Stimulated activated CD4-positive, alpha-beta T cell treated with anti-CD3 and anti-CD28 coated beads, Interleukin-15, amount 100 ng/mL, for 24 hours (primary cell): ENCODE measurements at regions not wholly inside any gene's neighbourhood (a gene's known extent, or its start where the extent isn't known, plus 50 kb on each side); places are given as distances from the start of the nearest gene placed in this dataset.

ENCODE experiments used
- DNase-seq: peaks from one replicate; pipeline ENCODE4 v3.0.0-alpha.2; 2020

DNA sequence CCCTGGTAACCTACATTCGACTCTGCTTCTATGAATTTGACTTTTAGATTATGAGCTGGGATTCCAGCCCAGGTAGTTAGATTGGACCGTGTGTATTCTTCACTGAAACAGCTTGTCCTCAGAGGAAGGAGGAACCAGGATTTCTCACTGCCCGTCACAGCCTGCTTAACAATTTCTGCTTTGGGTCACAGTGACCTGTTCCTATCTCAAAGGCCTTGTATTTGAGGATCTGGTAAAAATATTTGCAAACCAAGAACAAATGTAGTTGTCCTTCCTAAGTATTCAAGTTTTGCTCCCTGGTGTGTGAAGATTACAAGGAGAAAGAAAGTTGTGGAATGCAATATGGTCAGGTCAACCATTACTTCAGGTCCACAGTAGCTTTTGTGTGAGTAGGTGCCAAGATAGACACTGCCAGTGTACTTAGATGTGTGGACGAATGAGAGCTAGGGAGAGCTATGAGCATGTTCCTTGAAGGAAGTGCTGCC lies 55.1 kb downstream of the KIF4B start:
- DNase-seq: no peak

DNA sequence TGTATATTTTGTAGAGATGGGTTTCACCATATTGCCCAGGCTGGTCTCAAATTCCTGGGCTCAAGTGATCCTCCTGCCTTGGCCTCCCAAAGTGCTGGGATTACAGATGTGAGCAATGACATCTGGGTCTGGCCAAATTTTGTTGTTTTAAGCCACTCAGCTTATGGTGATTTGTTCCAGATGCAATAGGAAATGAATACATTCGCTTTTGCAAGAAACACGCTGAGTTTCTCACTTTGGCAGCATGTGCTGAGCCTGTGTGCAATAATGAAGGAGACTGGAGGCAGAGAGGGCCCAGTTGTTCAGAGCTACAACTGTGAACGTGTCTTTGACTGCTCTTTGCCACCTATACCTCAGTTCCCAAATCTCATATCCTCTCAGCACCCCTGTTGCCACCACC lies 56.4 kb downstream of the KIF4B start:
- no peak for DNase-seq

DNA sequence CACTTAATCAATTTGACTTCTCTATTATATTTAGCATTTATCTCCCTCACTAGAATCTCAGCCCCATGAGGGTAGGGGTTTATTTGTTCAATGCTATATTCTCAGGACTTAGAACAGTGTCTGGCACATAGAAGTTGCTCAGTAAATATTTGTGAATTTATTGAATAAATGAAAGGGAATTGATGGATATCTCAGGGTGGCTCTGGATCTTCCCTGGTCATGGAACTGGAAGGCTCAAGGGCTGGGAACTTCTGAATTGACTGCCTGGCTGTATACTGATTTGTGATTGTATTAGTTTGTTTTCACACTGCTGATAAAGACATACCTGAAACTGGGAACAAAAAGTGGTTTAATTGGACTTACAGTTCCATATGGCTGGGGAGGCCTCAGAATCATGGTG lies 57.2 kb downstream of the KIF4B start:
- no peak for DNase-seq

DNA sequence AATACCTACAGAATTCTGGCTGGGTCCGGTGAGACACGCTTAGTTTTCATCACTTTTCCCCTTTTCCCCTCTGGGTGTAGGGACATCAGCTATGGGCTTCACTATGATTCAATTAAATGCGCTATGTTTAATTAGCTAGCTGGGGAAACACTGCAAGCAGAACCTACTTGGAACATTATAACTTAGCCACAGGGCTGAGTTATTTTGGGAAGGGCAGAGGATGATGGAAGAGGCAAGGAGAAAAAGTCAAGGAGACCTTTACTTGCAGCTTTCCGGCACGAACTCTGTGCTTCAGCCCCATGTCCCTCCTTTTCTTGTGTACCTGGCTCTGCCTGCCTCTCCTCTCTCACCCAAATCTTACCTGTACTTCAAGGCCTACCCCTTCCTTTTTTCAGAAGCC lies 62.8 kb downstream of the KIF4B start:
- DNase-seq: no peak

DNA sequence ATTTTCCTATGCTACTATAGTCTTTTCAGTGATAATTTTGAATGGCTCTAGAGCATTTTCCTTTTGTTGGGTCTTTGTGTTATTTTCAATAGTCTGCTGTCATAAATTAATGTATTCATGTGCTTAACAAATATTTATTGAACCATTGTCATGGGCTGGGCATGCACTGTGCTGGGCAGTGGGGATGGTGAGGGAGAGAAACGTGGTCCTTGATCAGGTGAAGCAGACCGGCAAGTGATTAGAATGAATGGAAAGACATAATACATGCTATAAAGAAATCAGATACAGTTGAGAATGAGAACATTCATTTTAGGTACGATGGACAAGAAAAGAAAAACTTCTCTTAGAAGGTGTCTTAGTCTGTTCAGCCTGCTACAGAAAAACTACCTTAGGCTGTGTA lies 66.1 kb downstream of the KIF4B start:
- no peak for DNase-seq

DNA sequence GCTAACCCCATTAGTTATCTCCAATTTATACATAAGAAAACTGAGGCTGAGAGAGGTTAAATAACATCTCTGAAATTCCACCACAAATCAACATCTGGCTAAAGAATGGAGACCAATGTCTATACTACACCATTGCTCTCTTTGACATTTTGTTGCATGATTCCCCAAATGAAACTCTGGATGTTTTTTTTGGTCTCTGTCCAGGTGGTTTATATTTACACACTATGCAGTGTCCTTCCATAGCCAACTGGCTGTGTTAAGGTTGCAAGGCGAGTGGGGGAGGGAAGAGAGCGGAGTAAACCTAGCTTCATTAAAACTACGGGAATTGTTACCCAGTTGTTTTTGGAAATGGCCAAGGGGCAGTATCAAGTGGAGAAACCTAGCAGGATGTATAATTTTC lies 67.2 kb downstream of the KIF4B start:
- DNase-seq: no peak

DNA sequence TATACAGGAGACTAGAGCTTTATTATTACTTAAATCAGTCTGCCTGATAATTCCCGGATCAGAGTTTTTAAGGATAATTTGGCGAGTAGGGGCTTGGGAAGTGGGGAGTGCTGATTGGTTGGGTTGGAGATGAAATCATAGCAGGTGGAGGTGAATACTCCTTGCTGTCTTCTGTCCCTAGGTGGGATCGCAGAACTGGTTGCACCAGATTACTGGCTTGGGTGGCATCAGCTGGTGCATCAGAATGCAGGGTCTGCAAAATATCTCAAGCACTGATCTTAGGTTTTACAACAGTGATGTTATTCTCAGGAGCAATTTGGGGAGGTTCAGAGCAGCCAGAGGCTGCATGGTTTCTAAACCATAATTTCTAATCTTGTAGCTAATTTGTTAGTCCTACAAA lies 68.1 kb downstream of the KIF4B start:
- no peak for DNase-seq

DNA sequence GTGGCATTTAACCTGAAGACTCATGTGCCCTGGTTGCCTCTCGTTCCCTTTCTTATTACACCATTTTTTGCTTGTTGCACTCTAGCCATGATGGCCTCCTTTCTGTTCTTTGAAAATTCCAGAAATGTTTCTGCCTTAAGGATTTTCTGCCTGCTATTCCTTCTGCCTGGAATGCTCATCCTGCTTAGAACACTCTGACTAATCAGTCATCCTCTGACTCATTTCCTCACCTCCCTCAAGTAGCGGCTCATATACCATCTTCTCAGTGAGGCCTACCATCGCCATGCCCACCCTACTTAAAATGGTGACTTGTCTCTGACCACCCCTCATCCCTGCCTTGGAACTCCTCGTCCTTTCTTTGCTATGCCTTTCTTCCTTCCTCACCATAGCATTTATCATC lies 68.8 kb downstream of the KIF4B start:
- DNase-seq: no peak

DNA sequence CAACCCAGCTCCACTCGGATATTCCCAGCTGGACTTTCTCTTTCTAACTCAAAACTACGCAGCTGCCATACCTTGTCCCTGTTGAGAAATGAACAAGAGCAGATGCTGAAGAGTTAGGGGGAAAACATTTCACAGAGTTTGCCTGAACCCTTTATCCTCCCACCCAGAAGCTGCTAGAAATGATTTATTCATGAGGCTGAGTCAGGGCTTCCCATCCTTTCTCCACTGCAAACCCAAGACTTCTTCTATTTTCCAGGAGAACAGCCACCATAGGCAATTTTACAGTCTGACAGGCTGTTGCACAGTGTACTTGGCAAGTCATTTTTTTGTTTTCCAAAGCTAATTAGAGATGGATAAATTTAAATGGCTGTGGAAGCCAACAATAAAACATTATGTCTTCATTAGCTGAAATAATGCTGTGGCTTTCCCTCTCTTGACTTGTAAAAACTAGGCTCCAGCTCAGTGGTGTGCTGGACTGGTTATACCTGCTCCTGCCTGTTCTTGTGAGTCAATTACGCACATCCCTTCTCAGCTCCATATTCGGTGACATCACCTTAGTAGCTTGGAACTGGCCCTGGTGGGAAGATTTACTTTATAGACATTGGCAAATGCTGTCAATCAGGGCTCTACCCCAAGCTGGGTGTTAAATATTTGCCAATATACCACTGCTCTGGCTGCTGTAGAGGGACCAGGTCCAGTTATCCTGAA lies 71.9 kb downstream of the KIF4B start:
- no peak for DNase-seq

DNA sequence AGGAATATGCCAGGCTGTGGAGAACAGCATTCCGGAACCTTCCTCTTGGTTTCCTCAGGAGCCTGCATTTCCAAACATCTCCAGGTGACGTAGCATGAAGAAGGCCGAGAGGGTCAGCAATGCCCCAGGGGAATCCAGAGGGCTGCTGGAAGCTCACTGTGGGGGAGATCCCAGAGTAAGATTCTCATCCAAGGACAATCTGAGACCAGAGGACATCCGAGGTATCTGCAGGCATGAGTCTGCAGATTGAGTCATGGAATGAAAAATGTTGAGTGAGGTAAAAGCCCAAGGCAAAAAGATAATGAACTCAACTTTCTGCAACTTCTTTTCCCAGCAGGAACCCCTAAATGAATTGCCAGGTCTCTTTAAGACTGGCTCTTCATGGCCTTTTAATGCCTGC lies 73.5 kb downstream of the KIF4B start:
- no peak for DNase-seq

DNA sequence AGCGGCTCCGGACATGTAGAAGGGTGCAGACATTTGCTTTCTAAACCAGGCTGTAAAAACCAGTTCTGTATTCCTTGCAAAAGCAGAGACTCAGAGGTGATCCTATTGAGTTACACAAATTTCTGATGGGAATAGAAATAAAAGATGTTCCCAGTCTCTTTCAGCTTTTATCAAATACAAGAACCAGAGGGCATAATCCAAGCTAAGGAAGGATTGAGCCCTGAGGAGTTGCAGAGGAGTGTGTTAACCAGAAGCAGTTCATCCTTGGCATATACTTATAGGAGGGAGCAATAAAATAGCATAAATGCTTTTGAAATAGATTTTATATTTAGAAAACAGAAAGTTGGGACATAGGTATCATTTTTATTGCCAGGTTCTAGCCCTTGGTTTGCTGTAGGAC lies 75.3 kb downstream of the KIF4B start:
- DNase-seq: no peak

DNA sequence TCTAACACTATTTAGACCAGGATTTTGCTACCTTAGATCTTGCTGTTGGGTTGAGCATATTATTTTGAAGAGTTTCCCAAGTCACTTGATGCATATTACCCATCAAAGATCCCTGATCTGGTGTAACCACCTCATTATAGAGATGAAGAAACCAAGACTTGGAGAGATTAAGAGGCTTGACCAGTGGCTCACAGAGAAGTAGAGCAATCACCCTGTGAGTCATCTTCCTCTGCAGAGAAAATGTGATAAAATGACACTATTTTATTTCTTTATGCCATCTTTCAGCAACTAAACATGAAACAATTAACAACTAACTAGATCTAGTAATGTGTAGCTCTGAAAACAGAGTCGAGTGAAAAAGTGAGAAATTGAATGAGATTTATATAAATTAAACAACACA lies 76.1 kb downstream of the KIF4B start:
- no peak for DNase-seq

DNA sequence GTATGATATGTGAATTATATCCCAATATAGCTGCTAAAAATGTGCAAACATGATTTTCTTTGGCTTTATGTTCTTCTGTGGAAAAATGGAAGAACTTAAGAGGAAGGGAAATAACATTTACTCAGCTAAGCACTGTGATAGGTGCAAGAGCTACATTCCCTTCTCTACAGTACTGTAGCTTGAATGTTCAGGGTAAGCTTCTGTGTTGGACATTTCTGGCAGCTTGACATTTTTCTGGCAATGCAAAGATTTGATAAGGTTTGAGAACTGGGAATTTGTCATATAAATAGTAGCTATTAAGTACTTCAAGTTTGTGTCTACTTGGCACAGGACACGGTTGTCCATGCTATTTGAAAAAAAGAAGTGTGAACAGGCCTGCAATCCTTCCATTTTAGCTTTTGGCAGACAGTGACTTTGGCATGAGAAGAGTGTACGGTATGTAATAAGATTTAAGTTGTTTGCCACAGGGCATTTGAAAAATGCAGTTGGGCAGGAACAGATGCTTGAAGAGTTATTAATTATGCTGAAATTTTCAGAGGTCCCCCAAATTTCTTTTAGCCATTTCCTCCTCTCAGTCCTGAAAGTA lies 77.6 kb downstream of the KIF4B start:
- no peak for DNase-seq

DNA sequence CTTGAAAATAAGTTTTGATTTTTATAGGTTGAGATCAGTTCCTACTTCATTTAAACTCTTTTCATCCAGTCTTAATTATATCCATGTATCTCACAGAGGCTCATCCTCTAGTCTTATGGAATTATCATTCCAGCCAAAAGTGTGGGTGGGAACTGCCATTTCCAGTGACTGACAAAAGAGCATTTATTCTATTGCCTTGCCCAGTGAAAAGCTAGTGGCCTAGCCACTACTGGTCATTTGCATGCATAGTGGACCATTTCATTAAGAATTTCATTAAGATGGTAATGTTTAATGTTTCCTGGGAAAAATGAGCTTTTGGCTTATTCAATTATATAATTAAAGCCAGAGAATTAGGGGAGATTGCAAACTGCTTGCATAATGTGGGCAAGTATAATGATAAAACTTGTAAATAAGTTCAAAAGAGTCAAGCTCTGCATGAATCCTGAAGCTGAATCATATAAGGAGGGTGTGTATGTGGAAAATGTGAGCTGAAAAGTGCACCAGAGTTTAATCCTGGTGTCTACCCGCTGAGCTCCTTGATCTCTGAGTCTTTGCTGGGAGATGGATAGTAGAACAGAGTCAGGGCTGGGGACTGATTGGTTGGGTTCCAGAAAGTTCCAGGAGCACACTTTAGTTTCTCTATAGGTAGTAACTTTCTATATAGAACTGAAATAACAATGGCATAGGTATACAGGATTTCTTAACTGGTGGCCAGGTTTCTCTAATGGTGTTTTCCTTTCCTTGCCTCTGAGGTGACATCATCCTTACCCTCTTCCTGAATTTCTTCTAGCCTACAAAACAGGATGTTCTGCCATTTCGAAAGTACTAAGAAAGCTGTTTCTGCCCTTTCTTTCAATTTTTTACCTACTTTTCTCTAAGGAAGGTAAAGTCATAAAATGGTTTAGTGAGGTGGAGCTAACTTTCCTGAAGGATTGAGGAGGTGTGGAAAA lies 78.5 kb downstream of the KIF4B start:
- DNase-seq: no peak

DNA sequence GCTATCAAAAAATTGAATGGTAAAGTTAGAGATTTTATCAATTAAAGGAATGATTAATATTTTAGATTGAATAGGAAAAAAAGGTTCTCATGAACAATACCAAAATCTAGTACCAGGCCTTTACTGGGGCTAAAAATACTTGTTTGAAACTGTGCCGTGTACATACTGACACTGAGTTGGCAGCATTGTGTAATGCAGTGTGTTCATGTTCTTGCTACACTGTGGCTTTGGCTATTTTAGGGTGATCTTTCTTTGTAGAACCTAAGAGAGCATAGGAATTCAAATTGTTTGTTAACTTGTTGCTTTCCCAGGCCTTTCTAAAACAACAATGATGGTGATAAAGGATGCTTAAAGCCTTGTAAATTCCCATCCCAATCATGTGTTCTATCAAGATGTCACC lies 80.9 kb downstream of the KIF4B start:
- no peak for DNase-seq

DNA sequence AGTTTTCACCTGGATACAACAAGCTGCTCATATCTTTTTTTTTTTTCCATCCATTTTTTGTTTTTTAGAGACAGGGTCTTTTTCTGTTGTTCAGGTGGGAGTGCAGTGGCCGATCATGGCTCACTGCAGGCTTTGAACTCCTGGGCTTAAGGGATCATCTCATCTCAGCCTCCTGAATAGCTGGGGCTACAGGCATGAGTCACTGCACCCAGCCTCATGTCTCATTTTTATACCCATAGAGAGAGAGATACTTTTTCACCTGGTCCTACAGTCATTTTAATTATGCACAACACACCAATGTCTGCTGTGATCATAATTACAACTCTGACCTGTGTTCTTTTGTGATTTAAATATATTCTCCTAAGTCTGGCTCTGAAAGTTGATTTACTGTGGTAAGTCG lies 84.4 kb downstream of the KIF4B start:
- no peak for DNase-seq

DNA sequence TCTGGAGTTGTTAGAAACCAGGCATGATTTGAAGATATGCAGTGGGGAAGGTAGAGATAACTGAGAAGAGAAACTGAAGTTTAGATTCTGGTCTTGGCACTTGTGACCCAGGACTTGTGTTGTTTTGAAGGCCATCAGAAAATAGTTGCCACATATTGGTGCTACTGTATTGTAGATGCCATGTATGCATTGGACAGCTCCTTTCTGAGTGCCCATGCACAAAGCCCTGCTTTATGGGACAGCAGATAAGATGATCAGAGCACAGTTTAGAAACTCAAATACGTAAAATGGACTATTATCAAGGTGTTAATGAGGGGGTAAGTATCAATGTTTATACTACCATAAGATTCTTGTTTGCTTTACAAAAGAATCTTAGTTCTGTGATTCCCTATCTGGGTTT lies 84.9 kb downstream of the KIF4B start:
- DNase-seq: no peak

DNA sequence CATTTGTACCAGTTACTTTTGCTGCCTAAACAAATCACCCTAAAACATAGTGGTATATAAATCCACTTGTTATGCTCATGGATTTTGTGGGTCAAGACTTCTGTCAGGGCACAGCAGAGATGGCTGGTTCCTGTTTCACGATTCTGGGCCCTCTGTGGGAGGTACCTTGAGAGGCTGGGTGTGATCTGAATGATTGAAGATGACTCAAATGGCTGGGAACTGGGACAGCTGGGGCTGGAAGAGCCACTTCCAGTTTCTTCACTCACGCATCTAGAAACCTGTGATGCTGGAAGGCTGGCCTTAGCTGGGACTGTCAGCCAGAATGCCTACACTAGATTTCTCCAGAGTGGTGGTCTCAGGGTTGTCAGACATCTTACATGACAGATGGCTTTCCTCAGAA lies 88.1 kb downstream of the KIF4B start:
- DNase-seq: no peak

DNA sequence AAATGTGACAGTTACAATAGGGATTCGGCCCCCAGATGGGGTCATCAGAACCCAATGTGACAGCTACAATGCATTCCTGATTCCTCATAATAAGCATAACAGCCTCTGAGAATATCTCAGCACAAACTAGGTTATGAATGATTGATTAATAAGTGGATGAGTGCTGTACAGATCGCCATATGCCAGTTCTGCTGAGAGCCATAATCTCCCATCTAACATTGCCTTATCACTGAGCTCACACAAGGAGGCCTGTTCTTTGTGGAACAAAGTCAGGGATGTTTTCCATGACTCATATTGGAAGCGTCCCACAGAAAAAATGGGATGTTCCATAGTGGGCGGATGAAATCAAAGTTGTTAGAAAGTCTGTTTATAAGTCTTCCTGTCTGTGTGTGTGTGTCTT lies 89.6 kb downstream of the KIF4B start:
- no peak for DNase-seq

DNA sequence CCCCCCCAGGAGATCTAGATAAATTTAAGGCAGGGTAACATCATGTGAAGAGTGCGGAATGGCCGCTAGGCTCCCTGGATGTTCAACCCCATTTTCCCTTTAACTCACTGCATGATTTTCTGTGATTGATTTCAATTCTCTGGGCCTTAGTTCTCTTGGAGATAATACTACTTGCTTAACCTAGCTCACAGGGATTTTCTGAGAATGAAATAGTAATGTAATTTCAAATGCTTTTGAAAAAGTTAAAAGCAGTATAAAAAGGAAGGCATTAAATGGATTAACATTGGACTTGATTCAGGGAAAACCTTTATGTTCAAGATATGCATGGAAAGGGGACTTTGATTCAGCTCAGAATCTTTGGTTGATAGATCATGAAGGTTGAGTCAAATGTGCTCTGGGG lies 90.9 kb downstream of the KIF4B start:
- DNase-seq: no peak

DNA sequence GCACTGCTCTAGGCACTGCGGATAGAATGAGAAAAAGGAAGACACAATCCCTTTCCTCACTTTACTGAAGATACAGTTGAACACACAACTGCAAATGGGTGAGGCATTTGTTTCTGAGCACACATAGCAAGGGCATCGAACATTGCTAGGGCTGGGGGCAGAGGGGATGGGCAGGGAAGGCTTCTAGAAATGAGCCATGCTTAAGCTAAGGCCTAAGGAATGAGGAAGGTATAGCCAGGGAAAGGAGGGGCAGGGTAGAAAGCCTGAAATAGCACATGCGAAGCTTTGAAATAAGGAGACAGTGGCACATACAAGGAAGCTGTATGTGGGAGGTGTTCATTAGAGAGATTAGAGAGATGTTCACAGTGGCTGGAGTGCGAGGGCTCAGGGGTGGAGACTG lies 92.7 kb downstream of the KIF4B start:
- DNase-seq: no peak

DNA sequence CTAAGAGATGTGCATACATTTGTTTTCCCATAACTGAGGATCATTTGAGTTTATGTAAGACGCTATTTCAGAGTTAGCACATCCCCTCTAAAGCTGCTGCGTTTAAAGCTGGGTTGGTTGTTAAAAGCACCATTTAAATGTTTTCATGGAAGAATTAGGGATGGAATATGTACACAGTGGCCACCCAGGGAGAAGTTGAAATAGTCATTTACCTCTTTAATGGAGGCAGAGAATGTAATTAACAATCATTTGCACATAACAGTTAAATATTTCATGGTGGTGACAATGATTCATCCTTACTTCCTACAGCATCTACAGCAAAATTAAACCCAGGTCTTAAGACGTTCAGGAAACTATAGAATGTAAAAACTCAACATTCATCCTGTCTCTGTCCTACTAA lies 100.3 kb downstream of the KIF4B start:
- DNase-seq: no peak

DNA sequence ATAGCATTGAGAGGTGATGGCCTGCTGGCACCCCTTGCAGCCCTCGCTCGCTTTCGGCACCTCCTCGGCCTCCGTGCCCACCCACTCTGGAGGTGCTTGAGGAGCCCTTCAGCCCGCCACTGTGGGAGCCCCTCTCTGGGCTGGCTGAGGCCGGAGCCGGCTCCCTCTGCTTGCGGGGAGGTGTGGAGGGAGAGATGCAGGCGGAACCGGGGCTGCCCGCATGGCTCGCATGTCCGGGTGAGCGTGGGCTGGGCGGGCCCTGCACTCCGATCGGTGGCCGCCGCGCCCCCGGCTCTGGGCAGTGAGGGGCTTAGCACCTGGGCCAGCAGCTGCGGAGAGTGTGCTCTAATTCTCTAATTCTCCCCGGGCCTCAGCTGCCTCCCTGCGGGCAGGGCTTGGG lies 101.1 kb downstream of the KIF4B start:
- no peak for DNase-seq
